HG03039 (cell line): ENCODE measurements at regions not wholly inside any gene's neighbourhood (a gene's known extent, or its start where the extent isn't known, plus 50 kb on each side); places are given as distances from the start of the nearest gene placed in this dataset.

Experiments used
- ATAC-seq: cut with Tn5 transposase; IDR thresholded peaks from one replicate; pipeline ENCODE4 v1.9.1; 2021; ENCODE audit warnings: mild to moderate bottlenecking, moderate library complexity; ENCODE audit not compliant: unreplicated experiment

DNA sequence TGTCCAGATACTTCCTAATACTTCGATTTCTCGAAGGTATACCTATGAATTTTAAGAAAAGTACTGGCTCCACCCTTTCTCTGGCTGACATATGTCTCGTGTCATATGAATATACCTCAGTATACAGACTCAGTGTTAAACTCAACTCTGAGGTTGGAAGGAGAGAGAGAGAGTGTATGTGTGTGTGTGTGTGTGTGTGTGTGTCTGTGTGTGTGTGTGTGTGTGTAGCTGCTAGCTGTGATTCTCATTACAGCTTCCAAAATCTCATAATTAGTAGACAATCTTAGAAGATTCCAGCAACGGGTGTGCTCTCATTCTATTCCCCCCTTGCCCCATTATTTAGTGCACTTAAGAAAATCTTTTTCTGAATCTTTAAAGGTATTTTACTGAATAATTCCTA lies 380.3 kb upstream of the B3GALT2 start:
- no peak for ATAC-seq

DNA sequence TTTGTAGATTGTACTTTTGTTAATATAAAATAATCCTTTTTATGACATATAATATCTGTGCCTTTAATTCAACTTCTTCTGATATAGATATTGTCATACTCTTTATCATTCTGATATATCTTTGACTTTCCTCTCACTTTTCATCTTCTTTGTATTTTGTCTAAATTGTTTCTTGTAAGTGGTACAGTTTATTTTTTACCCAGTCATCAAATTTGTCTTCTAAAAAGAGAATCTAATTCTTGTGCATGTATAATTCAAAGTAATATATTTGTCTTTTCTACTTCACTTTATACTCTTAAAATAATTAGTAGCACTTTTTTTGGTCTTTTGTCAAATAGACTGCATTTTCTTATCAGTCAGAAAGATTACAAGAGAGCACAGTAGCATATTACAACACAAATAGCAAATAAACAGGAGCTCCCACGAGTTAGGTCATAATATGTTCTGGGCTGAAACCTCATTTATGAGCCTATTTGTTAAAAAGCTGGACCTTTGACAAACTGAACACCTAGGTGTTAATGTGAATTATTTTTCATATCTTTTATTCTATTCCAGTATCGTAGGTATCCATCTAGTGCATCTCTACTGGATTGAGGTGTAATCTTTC lies 379.7 kb upstream of the B3GALT2 start:
- ATAC-seq = no peak

DNA sequence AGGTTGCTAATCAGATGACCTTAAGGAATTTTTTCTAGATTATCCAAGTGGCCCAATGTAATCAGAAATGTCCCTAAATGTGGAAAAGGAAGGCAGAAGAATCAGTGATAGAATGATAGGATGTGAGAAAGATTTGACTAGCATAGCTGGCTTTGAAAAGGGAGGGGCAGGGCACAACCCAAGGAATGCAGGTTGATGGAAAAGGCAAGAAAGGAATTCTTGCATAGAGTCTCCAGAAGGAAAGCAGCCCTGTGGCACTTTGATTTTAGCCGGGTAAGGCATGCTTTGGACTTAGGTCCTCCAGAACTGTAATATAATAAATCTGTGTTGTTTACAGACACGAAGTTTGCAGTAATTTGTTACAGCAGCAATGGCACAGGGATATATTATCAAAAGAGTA lies 375.7 kb upstream of the B3GALT2 start:
- no peak for ATAC-seq

DNA sequence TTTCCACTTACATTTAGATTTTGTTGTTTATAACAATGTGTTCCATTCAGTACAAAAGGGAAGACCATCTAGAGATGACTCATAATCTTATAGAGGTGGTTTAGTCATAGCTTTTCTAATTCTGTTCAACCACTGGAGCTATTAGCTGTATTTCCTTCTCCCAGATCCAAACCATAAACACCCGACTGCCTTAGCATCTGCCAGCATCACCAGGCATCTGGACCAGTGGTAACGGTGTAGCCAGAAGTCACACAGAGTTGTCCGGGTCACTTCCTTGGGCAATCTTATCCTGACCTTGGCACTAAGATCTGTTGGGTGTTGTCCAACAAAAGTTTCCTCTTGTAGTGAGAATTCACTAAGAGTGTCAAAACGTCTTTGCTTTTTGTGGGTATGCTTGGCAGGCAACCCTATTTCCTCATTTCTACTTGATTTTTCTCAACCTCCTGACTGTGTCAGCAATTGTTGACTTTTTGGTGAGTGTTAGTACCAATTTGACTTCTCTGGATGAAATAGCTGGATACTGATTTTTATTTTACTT lies 372.1 kb upstream of the B3GALT2 start:
- peak; percentile 43 for ATAC-seq

DNA sequence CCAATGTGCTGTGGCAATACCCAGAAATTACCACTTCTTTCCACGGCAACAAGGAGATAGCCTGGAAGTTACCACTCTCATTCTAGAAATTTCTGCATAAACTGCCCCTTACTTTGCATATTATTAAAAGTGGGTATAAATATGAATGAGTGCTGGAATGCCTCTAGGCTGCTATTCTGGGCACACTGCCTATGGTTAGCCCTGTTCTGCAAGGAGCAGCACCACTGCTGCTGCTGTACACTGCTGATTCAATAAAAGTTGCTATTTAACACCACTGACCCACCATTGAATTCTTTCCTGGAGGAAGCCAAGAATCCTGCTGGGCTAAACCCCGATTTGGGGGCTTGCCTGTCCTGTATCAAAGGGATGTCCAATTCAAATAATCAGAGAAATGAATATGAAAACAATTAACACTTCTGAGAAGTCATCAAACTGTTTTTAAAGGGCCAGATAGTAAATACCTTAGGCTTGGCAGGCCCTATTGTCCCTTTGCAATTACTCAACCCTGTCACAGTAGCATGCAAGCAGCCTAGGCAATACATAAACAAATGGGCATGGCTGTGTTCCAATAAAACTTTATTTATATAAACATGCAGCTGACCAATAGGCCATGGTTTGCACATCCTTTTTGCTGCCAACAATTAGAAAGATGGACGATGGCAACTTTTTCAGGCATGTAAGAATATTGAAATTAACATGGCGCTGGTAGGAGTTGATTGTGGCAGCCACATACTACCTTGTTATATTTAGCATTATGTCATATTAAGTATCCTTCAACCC lies 369.4 kb upstream of the B3GALT2 start:
- no peak for ATAC-seq

DNA sequence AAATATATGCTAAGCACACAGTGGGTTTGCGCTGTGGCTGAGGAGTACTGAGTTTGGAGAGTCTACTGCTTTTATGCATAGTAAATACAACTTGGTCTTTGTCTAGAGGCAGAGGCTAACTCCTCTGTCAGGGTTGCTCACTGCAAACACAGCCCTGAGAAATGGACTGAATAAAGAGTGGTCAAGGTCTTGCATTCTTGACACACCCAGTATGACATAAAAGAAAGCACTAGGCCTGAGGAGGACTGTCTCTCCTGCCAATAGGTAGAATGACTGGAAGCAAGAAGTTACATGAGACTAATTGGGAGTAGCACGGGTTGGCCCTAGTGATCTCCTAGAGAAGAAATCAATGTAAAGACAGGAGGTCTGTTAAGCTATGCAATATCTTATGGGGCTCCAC lies 367.2 kb upstream of the B3GALT2 start:
- ATAC-seq = no peak

DNA sequence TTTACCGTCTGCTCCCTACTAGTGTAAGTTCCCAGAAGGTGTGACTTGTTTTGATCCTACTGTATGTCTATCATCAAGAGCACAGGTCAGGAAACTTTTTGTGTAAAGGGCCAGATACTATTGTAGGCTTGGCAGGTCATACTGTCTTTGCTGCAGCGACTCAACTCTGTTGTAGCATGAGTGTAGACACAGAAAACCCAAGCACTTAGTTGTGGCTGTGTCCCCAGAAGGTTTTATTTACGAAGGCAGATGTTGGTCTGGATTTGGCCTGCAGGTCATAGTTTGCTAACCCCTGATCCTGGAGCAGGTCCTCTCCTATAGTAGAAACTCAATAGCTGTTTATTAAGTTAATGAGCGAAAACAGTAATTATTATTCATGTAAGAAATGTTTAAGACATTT lies 365.9 kb upstream of the B3GALT2 start:
- ATAC-seq = no peak

DNA sequence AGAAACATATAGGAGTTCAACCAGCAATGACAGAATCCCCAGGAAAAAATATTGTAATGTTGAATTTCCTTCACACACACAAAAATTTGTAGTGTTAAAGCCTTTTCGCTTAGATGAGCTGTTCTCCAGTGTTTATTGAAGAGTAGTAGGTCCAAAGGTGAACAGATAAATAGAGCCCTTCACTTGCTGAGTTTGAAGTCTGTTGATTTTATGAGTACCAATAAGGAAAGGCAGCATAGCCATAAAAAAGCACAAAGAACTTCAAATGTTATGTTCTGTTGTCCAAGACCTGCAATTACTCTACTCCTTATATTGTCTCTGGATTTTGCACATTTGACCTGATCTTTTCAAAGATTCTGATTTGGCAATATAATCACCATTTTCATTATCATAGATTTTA lies 362.7 kb upstream of the B3GALT2 start:
- ATAC-seq = no peak

DNA sequence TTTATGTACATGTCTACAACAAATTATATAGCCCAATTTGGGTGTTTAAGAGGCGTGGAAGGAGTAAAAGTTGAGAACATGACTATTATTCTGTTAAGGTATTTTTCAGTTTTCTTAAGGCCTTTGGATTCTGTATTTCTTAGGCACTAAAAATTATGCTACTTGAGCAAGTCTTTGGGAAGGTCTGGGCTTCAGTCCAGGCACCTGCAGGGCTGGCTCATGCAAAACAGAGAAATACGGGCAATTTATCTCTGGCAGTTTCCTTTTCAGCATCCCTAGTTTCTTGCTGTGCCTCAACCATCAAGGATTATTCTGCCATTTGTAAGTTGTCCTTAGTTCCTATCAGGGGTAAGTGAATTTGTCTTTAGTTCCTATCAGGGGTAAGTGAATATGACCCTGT lies 358.8 kb upstream of the B3GALT2 start:
- ATAC-seq = no peak

DNA sequence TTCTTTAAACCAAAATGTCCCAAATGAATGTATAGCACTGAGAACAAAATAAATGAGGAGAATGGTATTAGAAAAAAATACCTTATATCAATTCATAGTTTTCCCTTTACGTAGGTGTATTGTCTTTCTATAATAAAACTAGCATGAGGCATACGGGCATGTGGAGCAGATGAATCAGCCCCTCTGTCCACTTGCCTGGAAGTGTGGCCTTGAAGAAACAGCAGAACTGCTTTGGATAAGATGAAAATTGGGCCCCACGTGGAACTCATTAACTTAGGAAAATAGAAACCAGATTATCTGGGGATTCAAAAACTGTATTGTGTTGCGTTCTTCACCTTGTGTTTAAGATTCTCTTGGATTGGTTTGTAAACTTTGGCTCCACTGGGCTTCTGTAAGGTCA lies 356.8 kb upstream of the B3GALT2 start:
- no peak for ATAC-seq

DNA sequence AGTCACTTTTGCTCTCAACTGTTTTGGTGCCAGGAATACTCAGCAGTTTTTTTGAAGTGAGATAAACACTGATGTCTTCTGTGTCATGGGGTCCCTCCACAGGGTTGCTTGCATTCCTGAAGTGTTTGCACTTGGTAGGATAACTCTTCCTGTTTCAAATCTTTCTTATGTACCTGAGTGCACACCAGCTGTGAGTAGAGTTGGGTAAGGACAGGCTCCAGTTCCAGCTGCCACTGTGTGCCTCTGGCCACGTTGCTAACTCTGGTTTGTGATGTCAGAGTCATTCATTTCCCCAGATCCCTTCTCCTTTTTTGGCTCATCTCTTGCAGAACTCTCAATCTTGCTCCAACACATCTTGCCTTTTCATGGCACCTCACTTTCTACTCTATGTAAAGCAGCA lies 356.3 kb upstream of the B3GALT2 start:
- ATAC-seq = no peak

DNA sequence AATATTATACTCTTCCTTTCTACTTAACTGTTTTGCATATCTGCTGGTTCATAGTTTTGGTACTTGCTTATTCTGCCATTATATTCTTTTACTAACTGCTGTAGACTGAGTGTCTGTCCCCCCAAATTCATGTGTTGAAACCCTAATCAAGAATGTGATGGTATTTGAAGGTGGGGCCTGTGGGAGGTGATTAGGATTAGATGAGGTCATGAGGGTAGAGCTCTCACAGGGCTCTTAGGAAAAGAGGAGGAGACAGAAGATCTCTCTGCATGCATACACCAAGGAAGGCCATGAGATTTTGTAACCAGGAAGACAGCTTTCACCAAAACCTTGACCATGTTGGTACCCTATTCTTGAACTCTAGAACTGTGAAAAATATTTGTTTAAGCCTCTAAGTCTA lies 354.1 kb upstream of the B3GALT2 start:
- peak; percentile 0 for ATAC-seq

DNA sequence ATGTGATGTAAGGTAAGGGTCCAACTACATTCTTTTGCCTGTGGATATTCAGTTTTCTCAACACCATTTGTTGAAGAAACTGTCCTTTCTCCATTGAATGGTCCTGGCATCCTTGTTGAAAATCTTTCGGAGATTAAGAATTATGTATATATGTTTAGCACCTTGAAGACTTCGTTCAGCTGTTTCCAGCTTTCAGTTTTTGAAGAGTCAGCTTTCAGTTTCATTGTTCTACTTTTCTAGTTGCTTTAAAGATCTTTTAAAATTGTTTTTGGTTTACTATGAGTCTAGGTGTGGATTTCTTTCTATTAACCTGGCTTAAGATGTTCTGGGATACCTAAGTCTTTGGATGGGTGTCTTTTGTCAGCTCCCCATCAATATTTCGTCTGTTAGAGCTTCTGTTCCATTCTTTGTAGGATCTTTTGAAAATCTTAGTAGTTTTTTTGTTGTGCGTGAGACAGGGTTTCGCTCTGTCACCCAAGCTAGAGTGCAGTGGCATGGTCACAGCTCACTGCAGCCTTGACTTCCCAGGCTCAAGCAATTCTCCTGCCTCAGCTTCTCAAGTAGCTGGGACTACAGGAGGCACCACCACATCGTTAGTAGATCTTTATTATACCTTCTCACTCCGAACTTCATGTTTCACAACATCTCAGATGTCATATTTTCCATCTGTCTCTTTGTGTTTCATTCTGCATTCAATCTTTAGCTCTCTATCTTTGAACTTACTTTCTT lies 353.5 kb upstream of the B3GALT2 start:
- ATAC-seq = peak; percentile 54

DNA sequence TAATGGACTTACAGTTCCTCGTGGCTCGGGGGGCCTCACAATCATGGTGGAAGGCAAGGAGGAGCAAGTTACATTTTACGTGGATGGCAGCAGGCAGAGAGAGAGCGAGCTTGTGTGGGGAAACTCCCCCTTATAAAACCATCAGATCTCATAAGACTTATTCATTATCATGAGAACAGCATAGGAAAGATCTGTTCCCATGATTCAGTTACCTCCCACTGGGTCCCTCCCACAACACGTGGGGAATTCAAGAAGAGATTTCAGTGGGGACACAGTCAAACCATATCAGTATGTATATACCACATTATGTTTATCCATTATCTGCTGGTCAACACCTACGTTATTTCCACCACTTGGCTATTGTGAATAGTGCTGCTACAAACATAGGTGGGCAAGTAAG lies 352.3 kb upstream of the B3GALT2 start:
- no peak for ATAC-seq

DNA sequence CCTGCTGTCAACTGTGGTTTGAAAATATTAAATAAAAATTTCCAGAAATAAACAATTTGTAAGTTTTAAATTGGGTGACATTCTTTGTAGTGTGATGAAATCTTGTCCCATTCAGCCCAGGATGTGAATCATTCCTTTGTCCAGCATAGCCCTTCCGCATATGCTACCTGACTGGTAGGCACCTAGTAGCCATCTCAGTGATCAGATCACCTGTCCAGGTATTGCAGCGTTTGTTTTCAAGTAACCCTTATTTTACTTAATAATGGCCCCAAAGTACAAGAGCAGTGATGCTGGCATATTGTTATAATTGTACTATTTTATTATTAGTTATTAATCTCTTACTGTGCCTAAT lies 351.6 kb upstream of the B3GALT2 start:
- ATAC-seq = no peak

DNA sequence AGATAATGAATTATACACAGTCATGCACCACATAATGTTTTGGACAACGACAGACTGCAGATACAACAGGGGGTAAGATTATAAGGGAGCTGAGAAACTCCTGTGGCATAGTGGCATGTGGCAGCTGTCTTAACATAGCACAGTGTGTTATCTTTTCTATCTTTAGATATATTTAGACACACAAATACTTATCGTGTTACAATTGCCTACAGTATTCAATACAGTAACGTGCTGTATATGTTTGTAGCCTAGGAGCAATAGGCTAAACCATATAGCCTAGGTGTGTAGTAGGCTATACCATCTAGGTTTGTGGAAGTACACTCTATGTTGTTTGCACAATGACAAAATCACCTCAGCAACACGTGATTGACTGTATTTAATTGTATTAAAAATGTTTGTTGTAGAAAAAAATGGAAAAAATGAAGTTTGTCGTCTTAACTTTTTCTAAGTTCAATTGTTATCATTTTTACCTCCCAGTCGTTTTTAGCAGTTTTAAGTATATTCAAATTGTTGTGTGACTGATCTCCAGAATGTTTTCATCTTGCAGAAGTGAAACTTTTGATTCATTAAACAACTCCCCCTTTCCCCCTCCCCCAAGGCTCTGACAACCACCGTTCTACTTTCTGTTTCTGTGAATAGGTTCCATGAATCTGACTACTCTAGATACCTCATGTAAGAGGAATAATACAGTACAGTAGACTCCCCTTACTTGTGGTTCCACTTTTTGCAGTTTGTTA lies 351.0 kb upstream of the B3GALT2 start:
- ATAC-seq = peak; percentile 93

DNA sequence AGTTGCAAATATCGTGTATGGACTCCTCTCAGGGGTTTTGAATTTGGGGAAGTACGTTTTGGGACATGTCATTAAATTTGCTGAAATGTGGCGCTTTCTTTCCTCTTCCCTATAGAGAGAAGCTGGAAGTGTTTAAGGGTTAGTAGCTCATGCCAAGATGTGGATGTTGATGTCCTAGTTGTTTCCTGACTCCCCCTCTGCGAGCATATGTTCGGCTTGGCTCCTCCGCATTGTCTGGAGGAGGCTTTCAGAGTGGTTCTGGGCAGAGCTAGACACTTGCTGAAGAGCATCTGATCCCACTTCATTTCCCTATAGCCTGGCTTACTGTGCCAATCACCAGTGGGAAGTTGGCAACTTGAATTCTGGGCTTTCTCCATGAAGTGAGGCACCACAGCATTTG lies 347.4 kb upstream of the B3GALT2 start:
- ATAC-seq = no peak

DNA sequence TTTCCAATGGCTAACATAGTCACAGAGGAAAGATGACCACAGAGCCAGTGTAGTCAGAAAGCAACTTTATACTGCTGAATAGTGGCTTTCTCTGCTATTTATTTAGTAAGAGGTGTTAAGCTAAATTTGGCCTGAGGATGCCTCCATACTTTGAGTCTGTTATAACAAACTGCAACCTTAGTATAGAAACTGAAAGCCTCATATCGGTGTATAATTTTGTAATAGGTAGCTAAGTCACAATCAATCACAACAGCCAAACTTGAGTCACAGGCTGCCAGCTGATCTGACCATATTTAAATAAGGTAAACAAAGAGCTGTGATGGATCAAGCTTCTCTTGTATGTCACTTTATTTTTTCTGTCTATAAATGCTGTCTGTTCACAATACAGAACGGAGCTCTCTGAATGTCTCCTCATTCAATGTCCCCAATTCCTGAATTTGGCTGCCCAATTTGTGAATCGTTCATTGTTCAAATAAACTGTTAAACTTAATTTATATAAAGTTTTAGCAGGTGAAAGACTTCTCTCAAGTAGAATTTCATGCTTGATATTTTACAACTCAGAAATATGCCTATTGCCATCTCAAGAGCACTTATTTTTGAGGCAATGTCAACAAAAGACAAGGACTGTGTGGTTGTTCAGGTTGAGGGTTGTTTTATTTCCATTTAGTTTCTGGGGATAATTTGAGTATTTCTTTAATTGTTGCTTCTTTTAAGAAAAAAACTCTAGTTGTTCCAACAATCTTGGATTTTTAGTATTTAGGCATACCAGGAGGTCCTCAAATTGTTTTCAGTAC lies 339.7 kb upstream of the B3GALT2 start:
- ATAC-seq = no peak

DNA sequence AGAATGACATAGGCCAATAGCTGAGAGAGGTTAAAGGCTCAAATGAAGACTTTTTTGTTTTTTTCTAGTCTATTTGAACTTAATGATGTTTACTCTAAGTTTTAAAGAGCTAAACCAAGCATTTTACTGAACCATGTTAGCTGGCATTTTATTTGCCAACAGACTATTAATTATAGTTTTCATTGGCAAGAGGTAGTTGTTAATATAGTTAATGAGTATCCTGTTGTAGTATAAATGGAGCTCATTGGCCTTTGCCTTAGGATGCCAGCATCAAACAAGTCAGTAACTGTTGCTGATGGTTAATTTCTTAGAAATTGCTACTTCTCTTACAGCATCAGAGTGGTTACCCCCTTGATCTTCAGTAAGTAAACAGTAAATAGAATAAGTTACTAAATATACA lies 339.0 kb upstream of the B3GALT2 start:
- ATAC-seq = no peak

DNA sequence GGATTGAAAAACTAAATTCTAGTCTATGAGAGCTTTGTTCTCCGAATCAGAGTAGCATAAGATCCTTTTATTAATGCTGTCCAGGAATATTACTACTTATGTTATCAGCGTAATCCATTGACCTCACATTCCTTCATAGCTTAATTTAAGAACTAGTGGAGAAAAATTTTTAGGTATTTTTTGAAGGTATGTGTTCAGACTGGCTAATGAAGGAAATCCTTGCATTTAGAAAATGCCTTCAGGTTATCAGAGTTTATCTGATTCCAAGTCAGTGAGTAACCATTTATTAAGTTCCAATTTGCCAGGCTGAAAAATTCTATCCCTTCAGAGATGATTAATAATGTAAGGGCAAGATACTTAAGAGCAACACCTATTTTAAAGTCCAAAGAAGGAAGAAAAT lies 338.2 kb upstream of the B3GALT2 start:
- no peak for ATAC-seq

DNA sequence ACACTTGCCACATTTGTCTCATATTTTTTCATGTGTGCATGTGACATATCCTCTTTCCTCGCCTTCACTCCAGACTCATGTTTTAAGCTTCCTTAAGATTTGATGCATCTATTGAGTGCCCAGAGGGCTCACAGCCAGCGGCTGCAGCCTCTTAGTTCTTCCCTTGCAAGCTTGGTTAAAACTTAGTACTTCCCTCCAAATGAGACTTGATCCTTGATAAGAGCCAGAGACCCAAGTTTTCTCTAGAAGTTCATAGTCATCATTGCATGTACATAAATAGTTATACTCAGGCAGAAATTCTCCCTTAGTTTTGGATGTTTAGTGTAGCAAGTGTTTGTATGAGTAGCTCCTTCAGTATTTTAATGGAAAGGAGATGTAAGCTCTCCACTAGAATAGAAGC lies 337.6 kb upstream of the B3GALT2 start:
- no peak for ATAC-seq
